BLaER1 treated with 17β-estradiol and CSF1 and Interleukin-3, amounts not matched to agents 10 nM and 100 nM (cell line): ENCODE measurements at regions not wholly inside any gene's neighbourhood (a gene's known extent, or its start where the extent isn't known, plus 50 kb on each side); places are given as distances from the start of the nearest gene placed in this dataset.
A peak's percentile ranks its signal among the peaks of the same experiment; 100 is the strongest.

Experiments used
- H3K27ac ChIP-seq, 11 experiments: shearing (Covaris generic); formaldehyde crosslinking; 2 replicates each; pipeline ENCODE4 v1.8.1; 2022
- H3K27me3 ChIP-seq, 11 experiments: shearing (Covaris generic); formaldehyde crosslinking; 2 replicates each; pipeline ENCODE4 v1.8.1; 2022
- H3K36me3 ChIP-seq, 11 experiments: shearing (Covaris generic); formaldehyde crosslinking; 2 replicates each; pipeline ENCODE4 v1.8.1; 2022
- H3K4me1 ChIP-seq, 10 experiments: shearing (Covaris generic); formaldehyde crosslinking; 2 replicates each; pipeline ENCODE4 v1.8.1; 2022
- H3K4me2 ChIP-seq, 11 experiments: shearing (Covaris generic); formaldehyde crosslinking; 2 replicates each; pipeline ENCODE4 v1.8.1; 2022
- H3K4me3 ChIP-seq, 10 experiments: shearing (Covaris generic); formaldehyde crosslinking; 2 replicates each; pipeline ENCODE4 v1.8.1; 2022
- H3K9ac ChIP-seq, 11 experiments: shearing (Covaris generic); formaldehyde crosslinking; 2 replicates each; pipeline ENCODE4 v1.8.1; 2022
- H3K9me3 ChIP-seq, 11 experiments: shearing (Covaris generic); formaldehyde crosslinking; replicated peaks in 1 of 11; 2 replicates each; pipeline ENCODE4 v1.8.1; 2022
- H4K20me1 ChIP-seq, 11 experiments: shearing (Covaris generic); formaldehyde crosslinking; 2 replicates each; pipeline ENCODE4 v1.8.1; 2022
- Cebpa-rat ChIP-seq, 11 experiments: shearing (Covaris generic); IDR thresholded peaks; 2 replicates each; pipeline ENCODE4 v1.8.1; 2022

GRCh38 chr16:73753931-73754330 is 542.7 kb upstream of the PSMD7 start:
- no peak for TF ChIP-seq Cebpa-rat (IDR thresholded peaks at IDR 0.05)
- peaks cover 2 to 6% (median 4%) of the 10 kb centered on the region in 11 experiments; a peak in 18 of 22 replicates for H3K9me3 ChIP-seq
- no peaks in the 10 kb centered on the region for H3K4me1 ChIP-seq
- H3K9ac ChIP-seq = no peak overlapping the region
- H4K20me1 ChIP-seq = no peaks in the 10 kb centered on the region
- H3K27ac ChIP-seq = no peak overlapping the region
- H3K36me3 ChIP-seq = no peaks in the 10 kb centered on the region
- no peaks in the 10 kb centered on the region for H3K27me3 ChIP-seq
- no peak overlapping the region for H3K4me3 ChIP-seq
- no peak overlapping the region for H3K4me2 ChIP-seq

GRCh38 chr16:73750639-73751038 is 546.0 kb upstream of the PSMD7 start:
- peaks cover 0 to 5% (median 0%) of the 10 kb centered on the region in 10 experiments; a peak in 4 of 20 replicates for H3K4me1 ChIP-seq
- no peaks in the 10 kb centered on the region; a peak in 1 of 22 replicates for H3K9me3 ChIP-seq
- no peak overlapping the region for H3K4me2 ChIP-seq
- no peaks in the 10 kb centered on the region for H3K27me3 ChIP-seq
- no peak overlapping the region for H3K9ac ChIP-seq
- no peak for TF ChIP-seq Cebpa-rat (IDR thresholded peaks at IDR 0.05)
- H3K36me3 ChIP-seq = no peaks in the 10 kb centered on the region
- no peak overlapping the region for H3K27ac ChIP-seq
- no peak overlapping the region for H3K4me3 ChIP-seq
- no peaks in the 10 kb centered on the region for H4K20me1 ChIP-seq

GRCh38 chr16:73747328-73747727 is 549.3 kb upstream of the PSMD7 start:
- no peak for TF ChIP-seq Cebpa-rat (IDR thresholded peaks at IDR 0.05)
- Histone ChIP-seq H3K9me3 (no peaks in the 10 kb centered on the region; a peak in 1 of 22 replicates), H3K36me3 (no peaks in the 10 kb centered on the region), H3K27me3 (no peaks in the 10 kb centered on the region), H3K4me1 (peaks cover 0 to 5% (median 0%) of the 10 kb centered on the region in 10 experiments; a peak in 4 of 20 replicates), H3K27ac (no peak overlapping the region), H3K9ac (no peak overlapping the region), H4K20me1 (no peaks in the 10 kb centered on the region), H3K4me2 (no peak overlapping the region), H3K4me3 (no peak overlapping the region)

- H3K9ac ChIP-seq = no peak overlapping the region
- H3K4me3 ChIP-seq = no peak overlapping the region
- H3K27ac ChIP-seq = no peak overlapping the region
- H3K4me1 ChIP-seq = peaks cover 0 to 5% (median 0%) of the 10 kb centered on the region in 10 experiments; a peak in 4 of 20 replicates
- H3K36me3 ChIP-seq = no peaks in the 10 kb centered on the region
- no peaks in the 10 kb centered on the region; a peak in 1 of 22 replicates for H3K9me3 ChIP-seq
- no peak for TF ChIP-seq Cebpa-rat (IDR thresholded peaks at IDR 0.05)
- no peaks in the 10 kb centered on the region for H3K27me3 ChIP-seq
- peak overlapping the region in 1 of 11 experiments; percentile 33; a peak in 1 of 22 replicates for H3K4me2 ChIP-seq
- no peaks in the 10 kb centered on the region for H4K20me1 ChIP-seq
These were observed 550.1 kb upstream of the PSMD7 start for GRCh38 chr16:73746554-73746953.

GRCh38 chr16:73743665-73744496 is 552.7 kb upstream of the PSMD7 start:
- Histone ChIP-seq H3K27me3 (no peaks in the 10 kb centered on the region), H3K4me1 (peaks cover 0 to 5% (median 0%) of the 10 kb centered on the region in 10 experiments; a peak in 4 of 20 replicates), H3K9me3 (no peaks in the 10 kb centered on the region; a peak in 2 of 22 replicates), H3K9ac (no peak overlapping the region), H4K20me1 (no peaks in the 10 kb centered on the region), H3K4me2 (no peak overlapping the region), H3K27ac (no peak overlapping the region), H3K36me3 (no peaks in the 10 kb centered on the region), H3K4me3 (no peak overlapping the region)
- no peak for TF ChIP-seq Cebpa-rat (IDR thresholded peaks at IDR 0.05)

GRCh38 chr16:73739049-73739769 is 557.4 kb upstream of the PSMD7 start:
- H3K36me3 ChIP-seq = no peaks in the 10 kb centered on the region
- H3K4me2 ChIP-seq = no peak overlapping the region
- no peaks in the 10 kb centered on the region for H4K20me1 ChIP-seq
- no peaks in the 10 kb centered on the region; a peak in 1 of 22 replicates for H3K9me3 ChIP-seq
- H3K4me1 ChIP-seq = no peaks in the 10 kb centered on the region
- no peak overlapping the region for H3K4me3 ChIP-seq
- no peak overlapping the region for H3K27ac ChIP-seq
- TF ChIP-seq Cebpa-rat (IDR thresholded peaks at IDR 0.05) = no peak
- H3K9ac ChIP-seq = no peak overlapping the region
- H3K27me3 ChIP-seq = no peaks in the 10 kb centered on the region

GRCh38 chr16:73738266-73738665 is 558.3 kb upstream of the PSMD7 start:
- no peak overlapping the region for H3K9ac ChIP-seq
- no peaks in the 10 kb centered on the region for H3K36me3 ChIP-seq
- H3K4me1 ChIP-seq = no peaks in the 10 kb centered on the region
- H3K27me3 ChIP-seq = no peaks in the 10 kb centered on the region
- no peak overlapping the region for H3K4me3 ChIP-seq
- TF ChIP-seq Cebpa-rat (IDR thresholded peaks at IDR 0.05) = no peak
- no peak overlapping the region for H3K4me2 ChIP-seq
- peaks cover 0 to 9% (median 0%) of the 10 kb centered on the region in 11 experiments; a peak in 3 of 22 replicates for H3K9me3 ChIP-seq
- no peak overlapping the region for H3K27ac ChIP-seq
- no peaks in the 10 kb centered on the region for H4K20me1 ChIP-seq

- H4K20me1 ChIP-seq = no peaks in the 10 kb centered on the region
- no peaks in the 10 kb centered on the region for H3K4me1 ChIP-seq
- H3K27ac ChIP-seq = no peak overlapping the region
- TF ChIP-seq Cebpa-rat (IDR thresholded peaks at IDR 0.05) = no peak
- no peak overlapping the region for H3K4me2 ChIP-seq
- no peak overlapping the region for H3K4me3 ChIP-seq
- H3K9me3 ChIP-seq = peaks cover 0 to 15% (median 0%) of the 10 kb centered on the region in 11 experiments; a peak in 4 of 22 replicates
- no peak overlapping the region for H3K9ac ChIP-seq
- no peaks in the 10 kb centered on the region for H3K27me3 ChIP-seq
- H3K36me3 ChIP-seq = no peaks in the 10 kb centered on the region
These were observed 559.0 kb upstream of the PSMD7 start for GRCh38 chr16:73737637-73738036.

- peaks cover 0 to 15% (median 0%) of the 10 kb centered on the region in 11 experiments; a peak in 4 of 22 replicates for H3K9me3 ChIP-seq
- no peak overlapping the region for H3K4me3 ChIP-seq
- H3K27me3 ChIP-seq = no peaks in the 10 kb centered on the region
- no peaks in the 10 kb centered on the region for H4K20me1 ChIP-seq
- no peak for TF ChIP-seq Cebpa-rat (IDR thresholded peaks at IDR 0.05)
- H3K36me3 ChIP-seq = no peaks in the 10 kb centered on the region
- H3K4me1 ChIP-seq = no peaks in the 10 kb centered on the region
- no peak overlapping the region for H3K27ac ChIP-seq
- no peak overlapping the region for H3K9ac ChIP-seq
- no peak overlapping the region for H3K4me2 ChIP-seq
These were observed 560.7 kb upstream of the PSMD7 start for GRCh38 chr16:73735954-73736353.
